K562 (cell line): ENCODE measurements at regions not wholly inside any gene's neighbourhood (a gene's known extent, or its start where the extent isn't known, plus 50 kb on each side); places are given as distances from the start of the nearest gene placed in this dataset.

Source experiments
- ATAC-seq: fragments of 200-7000 bp; cut with Tn5 transposase; 3 replicates; pipeline ENCODE4 v1.9.1; 2020; ENCODE audit warnings: moderate library complexity
- BruUV-seq: library from RNA; stranded (reverse); fragments of 400-500 nt; replicated peaks from 2 replicates; lab custom pipeline; 2021; lab: Mats Ljungman, UMichigan
- CTCF ChIA-PET: fragments of 300-600 bp; formaldehyde crosslinking; extraction: SDS; loops from one replicate; lab custom pipeline; 2021; ENCODE audit warnings: low intra/inter-chr PET ratio; lab: Yijun Ruan, JAX
- POLR2A ChIA-PET: fragments of 300-600, 350-650 bp; sonication (Branson Sonifier 250); formaldehyde crosslinking; extraction: SDS; loops from one replicate; lab custom pipeline; 2021; ENCODE audit warnings: antibody characterized with exemption, inconsistent platforms; lab: Yijun Ruan, JAX
- DNase-seq, 4 experiments: peaks; one replicate each; pipeline versions ENCODE4 v3.0.0 to v3.0.0-alpha.2; 2011 to 2018; ENCODE audit warnings: low spot score in 3 of 4, mixed read lengths in 3 of 4; ENCODE audit errors: extremely low read depth in 1 of 4
- FAIRE-seq: peaks from 2 replicates; lab custom pipeline; 2011; peaks lifted over from hg19 to GRCh38; lab: Jason Lieb, UNC
- H2AFZ ChIP-seq: 2 replicates; pipeline ENCODE4 v1.6.0; 2011; ENCODE audit warnings: low read depth, low read length, control low read depth, inconsistent platforms
- H3K27ac ChIP-seq: fragments of 200-600 bp; 3 replicates; pipeline ENCODE4 v1.8.0; 2011; ENCODE audit warnings: low read depth, mild to moderate bottlenecking, control low read depth, inconsistent platforms, low read length, moderate library complexity, mixed read lengths; ENCODE audit errors: extremely low read depth
- H3K27me3 ChIP-seq, 2 experiments: fragments of 300-600 bp in 1 of 2; 2 replicates in 1 of 2; 3 replicates in 1 of 2; pipeline versions ENCODE4 v1.6.0 to v1.8.0; 2011; ENCODE audit warnings: inconsistent platforms in 2 of 2, low read length in 2 of 2, mild to moderate bottlenecking in 1 of 2, mixed read lengths in 1 of 2, moderate library complexity in 1 of 2; ENCODE audit not compliant: control insufficient read depth in 2 of 2, insufficient read depth in 2 of 2
- H3K36me3 ChIP-seq: fragments of 300-600 bp; 3 replicates; pipeline ENCODE4 v1.8.0; 2011; ENCODE audit warnings: mild to moderate bottlenecking, low read length, inconsistent platforms; ENCODE audit not compliant: control insufficient read depth, insufficient read depth
- H3K4me1 ChIP-seq, 2 experiments: fragments of 200-600 bp in 1 of 2; replicated peaks in 1 of 2; 2 replicates in 1 of 2; 3 replicates in 1 of 2; pipeline versions ENCODE4 v1.5.1 to v1.8.0; 2011; ENCODE audit warnings: inconsistent platforms in 2 of 2, low read length in 2 of 2, mild to moderate bottlenecking in 1 of 2, mixed read lengths in 1 of 2, moderate library complexity in 1 of 2; ENCODE audit not compliant: control insufficient read depth in 2 of 2, insufficient read depth in 2 of 2
- H3K4me2 ChIP-seq: 2 replicates; pipeline ENCODE4 v1.6.1; 2011; ENCODE audit warnings: low read length, control low read depth, inconsistent platforms, mixed read lengths; ENCODE audit not compliant: insufficient read depth
- H3K4me3 ChIP-seq: fragments of 200-600 bp; sonication (generic), shearing (Covaris generic); 2 replicates; pipeline ENCODE4 v1.5.1; 2016; ENCODE audit warnings: control low read depth, inconsistent platforms
- H3K79me2 ChIP-seq: fragments of 200-600 bp; 3 replicates; pipeline ENCODE4 v1.8.0; 2011; ENCODE audit warnings: low read length, inconsistent platforms; ENCODE audit not compliant: control insufficient read depth, insufficient read depth
- H3K9ac ChIP-seq, 2 experiments: 2 replicates each; pipeline versions ENCODE4 v1.6.0 to v1.6.1; 2011; ENCODE audit warnings: low read depth in 2 of 2, low read length in 2 of 2, control low read depth in 1 of 2, inconsistent platforms in 1 of 2, mild to moderate bottlenecking in 1 of 2, mixed read lengths in 1 of 2; ENCODE audit not compliant: insufficient read depth in 1 of 2
- H3K9me1 ChIP-seq: one replicate; pipeline ENCODE4 v1.6.0; 2011; ENCODE audit warnings: inconsistent platforms, mild to moderate bottlenecking, low read length, moderate library complexity; ENCODE audit not compliant: control insufficient read depth, insufficient read depth
- H3K9me3 ChIP-seq: replicated peaks from 2 replicates; pipeline ENCODE4 v1.5.1; 2011; ENCODE audit warnings: low read depth, low read length, inconsistent platforms; ENCODE audit not compliant: control insufficient read depth, insufficient read depth
- H4K20me1 ChIP-seq: replicated peaks from 2 replicates; pipeline ENCODE4 v1.6.1; 2011; ENCODE audit warnings: low read length, inconsistent platforms, mixed read lengths; ENCODE audit not compliant: control insufficient read depth, insufficient read depth
- CBX5 ChIP-seq: IDR thresholded peaks from 2 replicates; pipeline ENCODE4 v1.6.1; 2014; ENCODE audit warnings: low read depth, borderline replicate concordance
- ETV5 ChIP-seq: sonication (generic); formaldehyde crosslinking; IDR thresholded peaks from 2 replicates; pipeline ENCODE4 v1.4.0; 2020; ENCODE audit warnings: low read depth, mild to moderate bottlenecking, missing genetic modification reagents
- GATA2 ChIP-seq: sonication (generic); formaldehyde crosslinking; IDR thresholded peaks from 2 replicates; pipeline ENCODE4 v1.4.0; 2020; ENCODE audit warnings: mild to moderate bottlenecking, missing genetic modification reagents
- HDAC8 ChIP-seq: fragments of 450-650 bp; IDR thresholded peaks from 2 replicates; pipeline ENCODE4 v1.6.1; 2016; ENCODE audit warnings: mild to moderate bottlenecking, missing genetic modification characterization, moderate library complexity, missing compliant biosample characterization
- HLTF ChIP-seq: fragments of 450-650 bp; IDR thresholded peaks from 2 replicates; pipeline ENCODE4 v1.6.1; 2016
- MTA3 ChIP-seq: fragments of 450-650 bp; formaldehyde crosslinking; IDR thresholded peaks from 2 replicates; pipeline ENCODE4 v1.6.1; 2017; ENCODE audit warnings: mild to moderate bottlenecking, borderline replicate concordance
- NR2C1 ChIP-seq, 2 experiments: fragments of 450-650 bp; IDR thresholded peaks; 2 replicates each; pipeline ENCODE4 v1.6.1; 2017; ENCODE audit warnings: mild to moderate bottlenecking in 2 of 2, antibody characterized with exemption in 1 of 2, inconsistent platforms in 1 of 2, missing compliant biosample characterization in 1 of 2, missing genetic modification characterization in 1 of 2
- NUFIP1 ChIP-seq: fragments of 450-650 bp; IDR thresholded peaks from 2 replicates; pipeline ENCODE4 v1.6.1; 2018; ENCODE audit not compliant: partially characterized antibody
- PRPF4 ChIP-seq: fragments of 200-400 bp; formaldehyde crosslinking; IDR thresholded peaks from one replicate; pipeline ENCODE4 v1.6.1; 2017; ENCODE audit warnings: low read length, low read depth, mild to moderate bottlenecking; ENCODE audit not compliant: insufficient read depth, poor library complexity, severe bottlenecking
- RFX1 ChIP-seq: fragments of 450-650 bp; IDR thresholded peaks from 2 replicates; pipeline ENCODE4 v1.6.1; 2016; ENCODE audit warnings: mild to moderate bottlenecking, moderate library complexity
- SRSF3 ChIP-seq: fragments of 200-400 bp; formaldehyde crosslinking; IDR thresholded peaks from 2 replicates; pipeline ENCODE4 v1.6.1; 2016; ENCODE audit warnings: mild to moderate bottlenecking, low read length, moderate library complexity; ENCODE audit not compliant: insufficient read depth
- STAT5B ChIP-seq: fragments of 250-450 bp; sonication (Bioruptor Pico); IDR thresholded peaks from 2 replicates; pipeline ENCODE4 v1.8.0; 2021; ENCODE audit warnings: mild to moderate bottlenecking, inconsistent platforms
- ZNF644 ChIP-seq: fragments of 200-800 bp; sonication (Bioruptor generic); IDR thresholded peaks from 2 replicates; pipeline ENCODE4 v1.6.1; 2016; ENCODE audit warnings: low read depth, missing genetic modification characterization, missing compliant biosample characterization
- ZNF766 ChIP-seq: fragments of 200-800 bp; sonication (Bioruptor generic); conservative IDR thresholded peaks from 2 replicates; pipeline ENCODE4 v1.6.1; 2016; ENCODE audit warnings: missing genetic modification characterization, missing compliant biosample characterization
- WGBS: fragments of 100-300 bp; shearing (Covaris generic); methylation state at CpG from one replicate; pipeline ENCODE4 v1.1.6; 2016; ENCODE audit warnings: low coverage, mixed read lengths; ENCODE audit not compliant: insufficient coverage; ENCODE audit errors: missing lambda C conversion rate; 5-methylcytosine and 5-hydroxymethylcytosine counted together
- in situ Hi-C: fragments of 300-500 bp; cut with MboI; formaldehyde crosslinking; loops from 4 replicates; pipeline ENCODE4 v1.15.0; 2018; ENCODE audit warnings: inconsistent platforms, mixed read lengths
- intact Hi-C: fragments of 100-400 bp; cut with micrococcal nuclease; formaldehyde crosslinking; loops from 2 replicates; pipeline ENCODE4 v1.14.2; 2022
- TF ChIP-seq, protein P1 (sequence below): sonication (generic); formaldehyde crosslinking; IDR thresholded peaks from 2 replicates; pipeline ENCODE4 v1.8.1; 2023; ENCODE audit warnings: mild to moderate bottlenecking, missing genetic modification reagents

- Histone ChIP-seq H3K27ac (no peak overlapping the region), H3K9ac (peak overlapping the region in 1 of 2 experiments; percentile 73; a peak in 1 of 4 replicates), H3K79me2 (no peaks in the 10 kb centered on the region), H3K4me3 (no peak overlapping the region), H3K36me3 (no peaks in the 10 kb centered on the region), H3K4me2 (no peak overlapping the region; the same call in 1 of the 2 replicates), H3K9me3 (no peaks in the 10 kb centered on the region), H3K27me3 (peaks cover 3 to 5% of the 10 kb centered on the region in 2 experiments; a peak in 2 of 5 replicates), H3K4me1 (no peaks in the 10 kb centered on the region), H4K20me1 (no peaks in the 10 kb centered on the region), H2AFZ (peak overlapping the region; percentile 40), H3K9me1 (no peaks in the 10 kb centered on the region)
- ATAC-seq (no peak), FAIRE-seq (no peak), DNase-seq (no peak)
- intact Hi-C loops (no loop called here), in situ Hi-C loops (no loop called here)
- BruUV-seq = no TSS peak
- POLR2A ChIA-PET = interaction anchor here (0.7 to 0.9 kb wide), 2 partner anchors 19 to 1570 kb away, joined by 3 read pairs; no protein-coding TSS in a partner anchor
- WGBS = 1% methylated on average over 10 of the region's 10 CpGs
- TF ChIP-seq STAT5B (CRISPR knock-in tag) (no peak), HDAC8 (tag) (no peak), MTA3 (no peak), GATA2 (CRISPR knock-in tag) (no peak), RFX1 (no peak), NUFIP1 (no peak), ZNF766 (CRISPR knock-in tag) (no peak), ZNF644 (tag) (no peak), HLTF (no peak), NR2C1 (IDR thresholded peaks at IDR 0.05) (no peak), NR2C1 (tag; IDR thresholded peaks at IDR 0.05) (no peak), CBX5 (no peak), PRPF4 (no peak), SRSF3 (no peak), ETV5 (no peak)
- TF ChIP-seq, protein P1, sequence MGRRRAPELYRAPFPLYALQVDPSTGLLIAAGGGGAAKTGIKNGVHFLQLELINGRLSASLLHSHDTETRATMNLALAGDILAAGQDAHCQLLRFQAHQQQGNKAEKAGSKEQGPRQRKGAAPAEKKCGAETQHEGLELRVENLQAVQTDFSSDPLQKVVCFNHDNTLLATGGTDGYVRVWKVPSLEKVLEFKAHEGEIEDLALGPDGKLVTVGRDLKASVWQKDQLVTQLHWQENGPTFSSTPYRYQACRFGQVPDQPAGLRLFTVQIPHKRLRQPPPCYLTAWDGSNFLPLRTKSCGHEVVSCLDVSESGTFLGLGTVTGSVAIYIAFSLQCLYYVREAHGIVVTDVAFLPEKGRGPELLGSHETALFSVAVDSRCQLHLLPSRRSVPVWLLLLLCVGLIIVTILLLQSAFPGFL (CRISPR knock-in tag) = no peak
- CTCF ChIA-PET = no interaction called here
These were observed 137.1 kb downstream of the ELOVL4 start for GRCh38 chr6:79810185-79810705.
